HG03571 (cell line): ENCODE measurements at regions not wholly inside any gene's neighbourhood (a gene's known extent, or its start where the extent isn't known, plus 50 kb on each side); places are given as distances from the start of the nearest gene placed in this dataset.

Experiments used
- ATAC-seq: cut with Tn5 transposase; IDR thresholded peaks from one replicate; pipeline ENCODE4 v1.9.1; 2021; ENCODE audit not compliant: unreplicated experiment

- ATAC-seq: no peak
These were observed 324.0 kb upstream of the ACVR2A start for GRCh38 chr2:147520817-147521216.

GRCh38 chr2:147519178-147519577 lies 325.7 kb upstream of the ACVR2A start:
- no peak for ATAC-seq

- ATAC-seq: no peak
These were observed 329.6 kb upstream of the ACVR2A start for GRCh38 chr2:147515213-147515612.

GRCh38 chr2:147512206-147512605 lies 332.6 kb upstream of the ACVR2A start:
- no peak for ATAC-seq

- ATAC-seq: no peak
These were observed 333.3 kb upstream of the ACVR2A start for GRCh38 chr2:147511491-147511948.

GRCh38 chr2:147509821-147510220 lies 335.0 kb upstream of the ACVR2A start:
- ATAC-seq: no peak

- ATAC-seq: no peak
These were observed 337.9 kb upstream of the ACVR2A start for GRCh38 chr2:147506889-147507288.

- ATAC-seq: no peak
These were observed 342.0 kb upstream of the ACVR2A start for GRCh38 chr2:147502711-147503290.

GRCh38 chr2:147501968-147502367 lies 342.9 kb upstream of the ACVR2A start:
- ATAC-seq: no peak

- no peak for ATAC-seq
These were observed 343.9 kb upstream of the ACVR2A start for GRCh38 chr2:147500819-147501395.

- no peak for ATAC-seq
These were observed 344.6 kb upstream of the ACVR2A start for GRCh38 chr2:147500229-147500628.

GRCh38 chr2:147499785-147500184 lies 345.0 kb upstream of the ACVR2A start:
- no peak for ATAC-seq

GRCh38 chr2:147495734-147496133 lies 349.1 kb upstream of the ACVR2A start:
- ATAC-seq: no peak

GRCh38 chr2:147492471-147492870 lies 352.4 kb upstream of the ACVR2A start:
- ATAC-seq: no peak

- no peak for ATAC-seq
These were observed 353.3 kb upstream of the ACVR2A start for GRCh38 chr2:147491506-147491905.

GRCh38 chr2:147490401-147491261 lies 354.2 kb upstream of the ACVR2A start:
- ATAC-seq: no peak

- ATAC-seq: no peak
These were observed 356.4 kb upstream of the ACVR2A start for GRCh38 chr2:147488472-147488871.

- no peak for ATAC-seq
These were observed 356.9 kb upstream of the ACVR2A start for GRCh38 chr2:147487978-147488289.

- ATAC-seq: no peak
These were observed 357.4 kb upstream of the ACVR2A start for GRCh38 chr2:147487286-147487977.

GRCh38 chr2:147485210-147485851 lies 359.5 kb upstream of the ACVR2A start:
- ATAC-seq: no peak

- ATAC-seq: no peak
These were observed 360.9 kb upstream of the ACVR2A start for GRCh38 chr2:147483911-147484310.
